PFSK-1 (cell line): ENCODE measurements at regions not wholly inside any gene's neighbourhood (a gene's known extent, or its start where the extent isn't known, plus 50 kb on each side); places are given as distances from the start of the nearest gene placed in this dataset.

ENCODE experiments used
- FOXP2 ChIP-seq: optimal IDR thresholded peaks from 2 replicates; pipeline ENCODE3; 2011; ENCODE audit warnings: borderline replicate concordance, control low read depth, inconsistent platforms; ENCODE audit not compliant: insufficient read depth; ENCODE audit errors: extremely low read length, extremely low read depth
- POLR2AphosphoS5 ChIP-seq: IDR thresholded peaks from 2 replicates; pipeline ENCODE4 v1.6.1; 2012; ENCODE audit warnings: low read depth, mild to moderate bottlenecking, control low read depth, low read length, moderate library complexity
- REST ChIP-seq, 2 experiments: IDR thresholded peaks; 2 replicates each; pipeline versions ENCODE4 v1.6.1 to v1.8.0; 2011 to 2012; ENCODE audit warnings: low read depth in 2 of 2, low read length in 2 of 2, control low read depth in 1 of 2, inconsistent platforms in 1 of 2, mild to moderate bottlenecking in 1 of 2, moderate library complexity in 1 of 2; ENCODE audit not compliant: insufficient read depth in 1 of 2
- SIN3A ChIP-seq: IDR thresholded peaks from 2 replicates; pipeline ENCODE4 v1.6.1; 2012; ENCODE audit warnings: mild to moderate bottlenecking, low read length, moderate library complexity, borderline replicate concordance; ENCODE audit not compliant: insufficient read depth
- TAF1 ChIP-seq: IDR thresholded peaks from 2 replicates; pipeline ENCODE4 v1.6.1; 2012; ENCODE audit warnings: low read length, control low read depth, borderline replicate concordance; ENCODE audit not compliant: insufficient read depth

- TF ChIP-seq REST (IDR thresholded peaks at IDR 0.05; ENCODE audit: insufficient read depth in 1 of 2, low read depth in 2 of 2, low read length in 2 of 2) (no peak), SIN3A (no peak), TAF1 (no peak), FOXP2 (no peak), POLR2AphosphoS5 (no peak)
Observed at GRCh38 chr10:105925045-105925785, 1239.3 kb downstream of the SORCS1 start.

GRCh38 chr10:105921348-105921747 is 1243.2 kb downstream of the SORCS1 start:
- TF ChIP-seq FOXP2 (no peak), SIN3A (no peak), REST (IDR thresholded peaks at IDR 0.05; ENCODE audit: insufficient read depth in 1 of 2, low read depth in 2 of 2, low read length in 2 of 2) (no peak), TAF1 (no peak), POLR2AphosphoS5 (no peak)

- TF ChIP-seq TAF1 (no peak), POLR2AphosphoS5 (no peak), REST (IDR thresholded peaks at IDR 0.05; ENCODE audit: insufficient read depth in 1 of 2, low read depth in 2 of 2, low read length in 2 of 2) (no peak), FOXP2 (no peak), SIN3A (no peak)
Observed at GRCh38 chr10:105914432-105914831, 1250.1 kb downstream of the SORCS1 start.

- TF ChIP-seq FOXP2 (no peak), REST (IDR thresholded peaks at IDR 0.05; ENCODE audit: insufficient read depth in 1 of 2, low read depth in 2 of 2, low read length in 2 of 2) (no peak), POLR2AphosphoS5 (no peak), SIN3A (no peak), TAF1 (no peak)
Observed at GRCh38 chr10:105908701-105909100, 1255.8 kb downstream of the SORCS1 start.
